Fibroblast of lung (primary cell): ENCODE measurements at regions not wholly inside any gene's neighbourhood (a gene's known extent, or its start where the extent isn't known, plus 50 kb on each side); places are given as distances from the start of the nearest gene placed in this dataset.

Source experiments
- DNase-seq, 2 donors: peaks; one replicate each; pipeline versions ENCODE4 v3.0.0 to v3.0.0-alpha.2; 2010; ENCODE audit warnings: low read depth in 2 of 2
- H2AFZ ChIP-seq: 2 replicates; pipeline ENCODE4 v1.5.1; 2012; ENCODE audit warnings: low read length, control low read depth, inconsistent platforms
- H3K27ac ChIP-seq: 2 replicates; pipeline ENCODE4 v1.5.1; 2011; ENCODE audit warnings: low read length, control low read depth; ENCODE audit not compliant: insufficient read depth
- H3K27me3 ChIP-seq: 2 replicates; pipeline ENCODE4 v1.5.1; 2011; ENCODE audit warnings: mild to moderate bottlenecking, low read length; ENCODE audit not compliant: control insufficient read depth, insufficient read depth
- H3K36me3 ChIP-seq: 2 replicates; pipeline ENCODE4 v1.5.1; 2011; ENCODE audit warnings: low read length; ENCODE audit not compliant: control insufficient read depth, insufficient read depth
- H3K4me1 ChIP-seq: 2 replicates; pipeline ENCODE4 v1.5.1; 2011; ENCODE audit warnings: low read length; ENCODE audit not compliant: control insufficient read depth, insufficient read depth; ENCODE audit errors: extremely low read depth
- H3K4me2 ChIP-seq: 2 replicates; pipeline ENCODE4 v1.5.1; 2011; ENCODE audit warnings: low read length, control low read depth; ENCODE audit not compliant: insufficient read depth; ENCODE audit errors: extremely low read depth
- H3K4me3 ChIP-seq, 4 experiments: fragments of 200-600 bp in 1 of 4; sonication (generic) in 1 of 4; replicated peaks in 1 of 4; 2 replicates each; pipeline ENCODE4 v1.5.1; 2011 to 2016; ENCODE audit warnings: low read length in 4 of 4, low read depth in 3 of 4, mild to moderate bottlenecking in 3 of 4, control low read depth in 2 of 4, inconsistent platforms in 1 of 4, mixed read lengths in 1 of 4; ENCODE audit not compliant: insufficient read depth in 1 of 4; ENCODE audit errors: control extremely low read depth in 1 of 4
- H3K79me2 ChIP-seq: 2 replicates; pipeline ENCODE4 v1.5.1; 2012; ENCODE audit warnings: mild to moderate bottlenecking, low read length, inconsistent platforms; ENCODE audit not compliant: control insufficient read depth, insufficient read depth
- H3K9ac ChIP-seq: 2 replicates; pipeline ENCODE4 v1.5.1; 2011; ENCODE audit warnings: mild to moderate bottlenecking, low read length, control low read depth; ENCODE audit not compliant: insufficient read depth
- H3K9me3 ChIP-seq: 2 replicates; pipeline ENCODE4 v1.5.1; 2012; ENCODE audit warnings: low read depth, low read length; ENCODE audit not compliant: control insufficient read depth, insufficient read depth
- H4K20me1 ChIP-seq: 2 replicates; pipeline ENCODE4 v1.5.1; 2011; ENCODE audit warnings: low read length; ENCODE audit not compliant: control insufficient read depth, insufficient read depth; ENCODE audit errors: extremely low read depth
- CTCF ChIP-seq, 2 donors: IDR thresholded peaks in 1 of 2; conservative IDR thresholded peaks in 1 of 2; 1 replicate in 1 of 2; 2 replicates in 1 of 2; pipeline ENCODE4 v1.5.1; 2011 to 2012; ENCODE audit warnings: low read length in 2 of 2, control low read depth in 1 of 2, inconsistent platforms in 1 of 2, low read depth in 1 of 2, mild to moderate bottlenecking in 1 of 2
- EZH2 ChIP-seq: IDR thresholded peaks from 2 replicates; pipeline ENCODE4 v1.5.1; 2012; ENCODE audit warnings: low read length, control low read depth, mild to moderate bottlenecking; ENCODE audit errors: missing control alignments

- TF ChIP-seq CTCF (conservative IDR thresholded peaks at IDR 0.05 in 1 of 2, IDR thresholded peaks at IDR 0.05 in 1 of 2; ENCODE audit: low read depth in 1 of 2, low read length in 2 of 2) (no peak), EZH2 (no peak)
- H3K4me2 ChIP-seq, result no peak overlapping the region
- H3K79me2 ChIP-seq, result no peaks in the 10 kb centered on the region
- no peak overlapping the region for H3K9ac ChIP-seq
- H3K4me1 ChIP-seq, result no peaks in the 10 kb centered on the region
- H4K20me1 ChIP-seq, result no peaks in the 10 kb centered on the region
- no peak overlapping the region for H3K4me3 ChIP-seq
- peak; percentile 62 to 83 for DNase-seq
- no peaks in the 10 kb centered on the region for H3K27me3 ChIP-seq
- no peak overlapping the region for H3K27ac ChIP-seq
- H3K9me3 ChIP-seq, result no peaks in the 10 kb centered on the region
- H2AFZ ChIP-seq, result no peak overlapping the region
- no peaks in the 10 kb centered on the region for H3K36me3 ChIP-seq
These were observed 420.9 kb downstream of the METTL15 start for GRCh38 chr11:28529046-28529445.

- no peaks in the 10 kb centered on the region for H3K27me3 ChIP-seq
- TF ChIP-seq EZH2 (no peak), CTCF (conservative IDR thresholded peaks at IDR 0.05 in 1 of 2, IDR thresholded peaks at IDR 0.05 in 1 of 2; ENCODE audit: low read depth in 1 of 2, low read length in 2 of 2) (no peak)
- no peaks in the 10 kb centered on the region for H3K79me2 ChIP-seq
- H3K4me1 ChIP-seq, result no peaks in the 10 kb centered on the region
- no peak overlapping the region for H3K4me2 ChIP-seq
- H2AFZ ChIP-seq, result no peak overlapping the region
- H3K36me3 ChIP-seq, result no peaks in the 10 kb centered on the region
- no peak overlapping the region for H3K9ac ChIP-seq
- no peak overlapping the region for H3K4me3 ChIP-seq
- no peak for DNase-seq
- H3K9me3 ChIP-seq, result no peaks in the 10 kb centered on the region
- no peaks in the 10 kb centered on the region for H4K20me1 ChIP-seq
- no peak overlapping the region for H3K27ac ChIP-seq
These were observed 420.0 kb downstream of the METTL15 start for GRCh38 chr11:28528217-28528616.

- no peaks in the 10 kb centered on the region for H3K27me3 ChIP-seq
- H3K4me2 ChIP-seq, result no peak overlapping the region
- H3K4me3 ChIP-seq, result no peak overlapping the region
- no peaks in the 10 kb centered on the region for H3K4me1 ChIP-seq
- peak; percentile 21 to 24 for DNase-seq
- H3K36me3 ChIP-seq, result no peaks in the 10 kb centered on the region
- H2AFZ ChIP-seq, result no peak overlapping the region
- H3K9ac ChIP-seq, result no peak overlapping the region
- no peaks in the 10 kb centered on the region for H3K9me3 ChIP-seq
- H4K20me1 ChIP-seq, result no peaks in the 10 kb centered on the region
- TF ChIP-seq CTCF (conservative IDR thresholded peaks at IDR 0.05 in 1 of 2, IDR thresholded peaks at IDR 0.05 in 1 of 2; ENCODE audit: low read depth in 1 of 2, low read length in 2 of 2), result no peak
- no peak for TF ChIP-seq EZH2
- H3K79me2 ChIP-seq, result no peaks in the 10 kb centered on the region
- H3K27ac ChIP-seq, result no peak overlapping the region
These were observed 418.2 kb downstream of the METTL15 start for GRCh38 chr11:28526406-28526751.
